ENCODE measurements at regions not wholly inside any gene's neighbourhood (a gene's known extent, or its start where the extent isn't known, plus 50 kb on each side); places are given as distances from the start of the nearest gene placed in this dataset.

DNA sequence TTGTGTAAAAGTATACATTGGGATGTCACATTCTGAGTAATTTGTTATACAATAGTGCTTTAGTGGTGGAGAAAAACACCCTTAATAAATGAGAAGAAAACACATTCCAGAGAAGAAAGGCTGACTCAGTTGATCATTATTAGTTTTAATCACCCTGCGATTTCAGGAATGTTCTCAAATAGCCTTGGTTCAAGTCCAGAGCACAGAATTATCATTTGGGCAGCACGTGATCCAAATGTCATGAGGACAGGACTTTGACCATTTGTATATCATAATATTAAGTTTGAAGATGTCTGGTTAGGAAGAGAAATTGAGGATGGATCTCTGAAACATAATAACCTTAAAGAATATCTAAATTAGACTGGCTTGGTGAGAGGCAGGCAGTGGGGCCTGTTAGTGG is 1434.3 kb upstream of the TENM3 start:
- DNase-seq (ENCODE audit: low read depth): no peak

DNA sequence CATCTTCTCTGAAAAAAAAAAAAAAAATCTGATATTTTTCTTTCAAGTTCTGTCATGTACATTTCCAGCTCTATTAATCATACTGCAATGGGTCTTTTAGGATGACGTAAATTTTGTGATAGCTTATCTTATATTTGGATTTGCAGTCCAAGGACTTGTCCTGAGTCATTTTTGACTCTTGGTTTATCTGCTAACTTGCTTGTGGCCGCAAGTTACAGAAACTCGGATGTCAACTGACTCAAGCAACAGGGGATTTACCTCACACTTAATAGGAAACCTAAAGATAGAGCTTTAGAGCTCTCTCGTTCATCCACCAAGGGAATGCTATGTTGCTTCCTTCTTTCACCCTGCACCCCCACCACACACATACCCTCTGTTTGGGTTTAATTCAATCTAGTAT is 1433.8 kb upstream of the TENM3 start:
- no peak for DNase-seq (ENCODE audit: low read depth)

DNA sequence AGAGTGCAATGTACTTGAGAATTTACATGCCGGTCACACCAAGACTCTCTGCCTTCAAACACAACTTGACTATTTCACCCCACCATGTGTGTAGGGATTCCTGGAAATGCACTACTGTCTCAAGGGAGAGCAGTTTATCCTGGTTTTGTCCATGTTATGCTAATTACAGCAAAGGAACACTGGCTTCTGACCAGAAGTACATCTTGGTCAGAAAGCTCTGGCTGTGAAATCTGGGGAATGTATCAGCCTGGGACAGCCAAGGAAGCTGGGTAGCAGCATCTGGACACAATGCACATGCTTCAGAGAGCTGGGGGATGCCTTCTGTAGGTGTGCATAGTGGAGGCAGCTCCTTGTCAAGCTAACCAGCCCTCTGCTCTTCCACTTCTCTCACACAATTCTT is 1432.6 kb upstream of the TENM3 start:
- DNase-seq (ENCODE audit: low read depth): no peak

DNA sequence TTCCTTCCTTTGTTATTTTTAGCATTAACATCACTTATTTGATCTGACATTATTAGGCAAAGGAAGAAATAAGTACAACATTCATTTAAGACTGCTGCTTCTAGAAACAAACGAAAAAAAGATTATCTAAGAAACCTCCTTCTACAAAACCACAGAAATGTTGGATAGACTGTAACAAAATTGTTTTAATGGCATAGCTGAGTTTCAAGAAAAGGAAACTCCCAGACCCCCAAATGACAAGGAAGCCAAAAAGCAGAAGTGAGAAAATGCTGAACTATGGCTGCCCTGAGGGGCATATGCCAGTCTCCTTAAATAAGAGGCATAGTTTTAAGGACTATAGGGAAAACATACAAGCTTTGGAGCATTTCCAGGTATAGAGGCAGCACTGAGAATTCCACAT is 1431.6 kb upstream of the TENM3 start:
- DNase-seq (ENCODE audit: low read depth): no peak

DNA sequence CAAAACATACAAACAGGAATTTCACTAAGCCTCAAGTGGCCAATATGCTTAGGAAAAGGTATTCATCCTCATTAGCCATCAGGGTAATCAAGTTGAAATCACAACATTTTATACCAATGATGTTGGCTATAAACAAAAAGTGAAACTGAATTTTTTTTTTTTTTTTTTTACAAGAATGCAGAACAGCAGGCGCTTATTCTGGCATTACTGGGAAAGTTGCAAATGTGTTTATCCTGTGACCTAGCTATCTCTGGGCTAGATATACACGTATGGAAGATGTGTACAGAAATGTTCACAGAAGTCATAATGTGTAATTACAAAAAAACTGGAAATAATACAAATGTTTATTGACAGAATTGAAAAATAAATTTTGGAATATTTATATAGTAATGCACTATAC is 1430.4 kb upstream of the TENM3 start:
- DNase-seq (ENCODE audit: low read depth): no peak

DNA sequence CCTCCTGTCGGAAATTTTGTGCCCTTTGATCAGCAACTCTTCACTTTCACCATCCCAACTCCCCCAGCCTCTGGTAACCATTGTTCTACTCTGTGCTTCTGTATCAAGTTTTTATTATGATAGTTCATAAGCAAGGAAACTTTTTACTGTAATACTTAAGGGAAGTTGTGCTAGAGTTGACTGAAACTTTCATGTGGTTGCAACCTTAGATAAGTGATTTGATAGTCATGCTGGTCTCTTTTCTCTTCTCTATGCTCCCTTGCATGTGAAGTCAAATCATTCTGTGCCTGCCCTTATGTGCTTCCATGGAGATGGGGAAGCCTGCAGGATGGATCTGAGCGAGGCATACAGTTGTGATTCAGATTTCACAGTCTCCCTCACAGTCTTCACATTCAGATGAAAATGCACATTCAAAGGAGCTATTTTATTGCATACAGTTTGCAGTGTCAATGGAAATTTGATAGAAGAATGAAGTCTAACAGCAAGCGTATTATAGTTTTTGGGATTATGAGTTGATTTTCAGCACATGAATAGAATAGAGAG is 1428.3 kb upstream of the TENM3 start:
- no peak for DNase-seq (ENCODE audit: low read depth)

DNA sequence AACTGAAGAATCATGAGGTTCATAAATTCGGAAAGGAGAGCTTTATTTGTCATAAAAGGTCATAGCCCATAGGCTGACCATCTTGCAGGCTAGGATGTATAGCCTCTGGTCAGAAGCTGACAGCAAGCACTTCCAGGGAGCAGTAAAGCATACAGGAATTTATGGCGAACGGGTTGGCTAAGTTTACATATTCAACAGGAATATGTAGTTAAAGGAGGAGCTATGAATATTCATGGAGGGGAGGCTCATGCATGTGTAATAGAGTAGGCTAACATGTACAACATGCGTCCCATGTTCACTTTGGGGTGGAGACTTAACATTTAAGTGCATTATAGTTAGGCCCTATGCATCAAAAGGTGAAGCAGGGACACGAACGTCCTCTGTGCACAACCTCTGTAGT is 1425.7 kb upstream of the TENM3 start:
- DNase-seq (ENCODE audit: low read depth): no peak

DNA sequence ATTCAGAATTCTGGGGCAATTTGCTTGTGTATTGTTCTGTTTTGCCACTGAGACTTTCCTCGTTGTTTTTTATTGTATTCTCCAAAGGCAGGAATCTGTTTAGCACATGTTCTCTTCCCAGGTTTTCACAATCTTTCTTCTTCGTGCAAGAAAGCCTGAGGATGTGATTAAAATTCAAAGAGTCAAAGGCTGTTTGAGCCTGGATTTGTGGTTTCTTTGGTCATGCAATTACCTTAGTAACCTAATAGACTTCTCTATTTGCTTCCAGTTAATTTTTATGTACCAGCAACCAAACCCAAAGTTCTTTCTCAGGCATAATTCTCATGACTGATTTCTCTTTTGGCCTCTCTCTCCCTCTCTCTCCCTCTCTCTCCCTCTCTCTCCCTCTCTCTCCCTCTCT is 1420.1 kb upstream of the TENM3 start:
- no peak for DNase-seq (ENCODE audit: low read depth)

DNA sequence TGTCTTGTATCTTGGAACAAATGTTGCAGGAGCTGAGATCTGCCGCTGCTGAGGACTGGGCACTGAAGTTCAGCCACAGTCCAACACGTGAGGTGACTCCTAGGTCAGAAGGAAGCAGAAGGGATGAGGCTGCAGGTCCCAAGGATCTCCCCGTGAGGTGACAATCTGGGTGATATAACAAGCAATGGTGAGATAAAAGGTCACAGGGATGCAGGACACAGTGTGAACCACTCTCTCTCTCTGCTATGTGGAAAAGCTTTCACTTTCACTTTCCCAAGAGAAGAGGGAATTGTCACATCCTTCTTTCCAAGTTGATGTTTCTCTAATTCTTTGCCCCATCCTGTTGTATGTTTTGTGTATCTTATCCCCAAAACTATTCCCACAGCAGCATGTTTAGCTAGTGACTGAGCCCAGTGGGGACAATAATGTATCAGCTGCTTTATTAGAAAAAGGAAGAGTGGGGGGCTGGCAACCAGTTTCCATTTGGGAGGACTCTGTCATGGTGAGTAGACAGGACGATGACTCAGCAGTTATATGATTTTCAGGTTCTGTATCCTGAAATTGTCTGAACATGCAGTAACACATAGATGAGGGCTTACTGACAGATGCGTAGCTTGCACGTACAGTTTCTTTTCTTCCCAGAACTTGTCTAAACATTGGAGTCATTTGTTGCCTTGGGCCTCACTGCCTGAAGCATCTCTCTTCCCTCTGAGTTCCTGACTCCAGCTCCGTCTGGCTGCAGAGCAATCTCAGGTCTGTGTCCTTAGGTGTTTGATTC is 1415.8 kb upstream of the TENM3 start:
- DNase-seq (ENCODE audit: low read depth): no peak

DNA sequence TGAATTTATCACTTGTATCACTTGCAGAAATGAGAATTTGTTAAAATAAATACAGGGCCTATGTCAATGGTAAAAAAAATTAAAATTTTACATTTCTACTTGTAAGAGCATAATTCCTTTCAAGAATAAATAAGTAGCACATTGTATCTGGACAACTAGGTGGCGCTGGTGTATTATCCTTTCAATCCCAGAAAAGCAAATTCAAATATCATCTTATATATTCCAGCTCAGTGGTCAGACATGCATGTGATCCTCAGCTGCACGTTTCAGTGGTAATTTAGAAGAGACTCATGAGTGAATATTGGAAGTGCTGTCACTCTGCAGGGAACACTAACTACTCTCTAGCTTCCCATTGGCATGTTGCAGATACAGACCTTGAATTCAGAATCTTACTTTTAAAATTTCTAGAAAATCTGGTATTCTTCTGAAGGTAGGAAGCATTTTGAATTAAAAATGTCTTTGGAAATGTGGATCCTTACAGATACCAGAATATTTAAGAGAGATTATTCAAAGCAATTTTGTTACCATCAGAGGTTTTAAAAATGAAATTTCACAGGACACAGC is 1414.7 kb upstream of the TENM3 start:
- DNase-seq (ENCODE audit: low read depth): no peak

DNA sequence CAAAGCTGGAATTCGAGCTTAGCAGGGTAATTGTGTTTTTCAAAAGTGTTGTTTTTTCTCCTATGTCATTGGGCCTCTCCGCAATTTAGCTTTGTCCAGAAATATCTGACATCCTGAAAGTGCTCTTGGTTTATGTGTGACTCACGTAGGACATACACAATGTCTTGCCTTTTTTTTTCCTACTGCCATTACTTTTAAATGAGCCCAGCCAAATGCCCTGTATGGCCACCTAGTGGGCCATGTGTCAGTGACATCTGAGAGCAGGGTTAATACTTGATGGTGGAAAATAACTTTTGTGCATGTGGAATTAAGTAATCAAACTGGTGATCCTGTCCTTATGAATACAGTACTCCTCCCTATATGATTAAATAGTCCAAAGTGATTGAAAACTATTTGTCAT is 1411.1 kb upstream of the TENM3 start:
- no peak for DNase-seq (ENCODE audit: low read depth)

DNA sequence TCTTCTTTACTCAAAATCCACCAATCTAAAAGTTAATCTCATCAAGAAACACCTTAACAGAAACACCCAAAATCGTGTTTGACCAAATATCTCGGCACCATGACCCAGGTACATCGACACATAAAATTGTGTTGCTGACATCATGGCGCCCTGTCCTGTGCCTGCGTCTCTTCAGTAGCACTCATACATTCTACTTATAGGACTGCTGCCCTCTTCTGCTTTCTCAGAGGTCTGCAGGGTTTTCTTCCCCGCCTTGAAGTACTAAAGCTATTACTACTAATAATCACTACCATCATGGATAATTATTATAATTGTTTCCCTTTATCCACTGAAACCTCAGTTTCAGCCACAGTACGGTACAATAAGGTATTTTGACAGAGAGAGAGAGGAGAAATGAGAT is 1403.1 kb upstream of the TENM3 start:
- DNase-seq (ENCODE audit: low read depth): no peak

DNA sequence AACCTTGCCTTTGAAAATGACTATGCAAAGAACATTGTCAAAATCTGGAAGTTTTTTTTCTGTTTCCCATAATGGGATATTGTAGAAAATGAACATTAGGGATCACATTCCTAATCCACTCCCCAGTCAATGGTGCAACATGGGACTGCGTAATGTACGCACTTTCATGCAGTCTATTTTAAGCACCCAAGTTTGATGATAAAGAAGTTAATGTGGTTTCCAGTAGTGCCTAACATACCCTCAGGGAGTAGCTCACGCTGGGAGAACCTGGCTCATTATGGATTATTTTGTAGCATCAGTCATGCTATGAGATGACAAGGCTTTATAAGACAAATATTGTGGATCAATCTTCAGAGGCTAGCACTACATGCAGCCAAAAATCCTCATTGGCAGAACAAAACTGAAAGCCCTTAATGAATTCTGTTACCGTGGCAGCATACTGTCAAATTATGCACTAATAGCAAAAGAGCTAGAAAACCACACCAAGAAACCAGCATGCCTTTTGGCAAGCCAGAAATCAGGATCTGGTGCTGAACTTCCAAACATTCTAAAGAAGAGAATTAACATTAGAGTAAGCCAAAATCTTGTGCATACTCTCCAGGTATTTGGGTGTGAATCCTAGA is 1392.8 kb upstream of the TENM3 start:
- DNase-seq (ENCODE audit: low read depth): no peak

DNA sequence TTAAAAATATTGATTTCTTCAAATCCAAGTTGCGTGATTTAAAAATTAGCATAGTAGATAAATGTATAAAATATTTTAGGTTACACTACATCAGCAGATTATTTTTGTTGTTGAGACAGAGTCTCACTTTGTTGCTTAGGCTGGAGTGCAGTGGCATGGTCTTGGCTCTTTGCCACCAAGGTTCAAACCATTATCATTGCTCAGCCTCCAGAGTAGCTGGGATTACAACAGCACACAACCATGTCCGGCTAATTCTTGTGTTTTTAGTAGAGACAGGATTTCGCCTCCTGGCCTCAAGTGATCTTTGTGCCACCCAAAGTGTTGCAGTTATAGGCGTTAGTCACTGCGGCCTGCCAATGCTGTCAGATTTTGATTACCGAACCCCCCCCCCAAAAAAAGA is 1390.5 kb upstream of the TENM3 start:
- DNase-seq (ENCODE audit: low read depth): no peak

DNA sequence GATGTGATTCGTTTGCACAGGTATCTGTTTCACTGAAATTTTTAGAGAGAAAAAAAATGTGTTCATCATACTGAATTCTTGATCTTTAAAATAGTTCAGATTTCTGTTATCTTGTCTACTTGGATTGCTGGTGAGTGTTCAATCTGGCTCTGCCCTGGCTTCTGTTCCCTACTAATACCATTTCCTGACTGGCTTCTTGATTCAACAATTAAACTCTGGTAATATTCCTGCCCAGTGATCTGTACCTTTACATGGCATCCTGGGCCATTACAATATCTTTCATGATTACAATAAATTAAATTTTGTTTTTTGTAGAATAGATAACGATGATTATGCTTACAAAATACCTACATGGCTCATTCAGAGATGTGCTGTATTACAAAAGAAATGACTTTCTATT is 1388.0 kb upstream of the TENM3 start:
- DNase-seq (ENCODE audit: low read depth): no peak

DNA sequence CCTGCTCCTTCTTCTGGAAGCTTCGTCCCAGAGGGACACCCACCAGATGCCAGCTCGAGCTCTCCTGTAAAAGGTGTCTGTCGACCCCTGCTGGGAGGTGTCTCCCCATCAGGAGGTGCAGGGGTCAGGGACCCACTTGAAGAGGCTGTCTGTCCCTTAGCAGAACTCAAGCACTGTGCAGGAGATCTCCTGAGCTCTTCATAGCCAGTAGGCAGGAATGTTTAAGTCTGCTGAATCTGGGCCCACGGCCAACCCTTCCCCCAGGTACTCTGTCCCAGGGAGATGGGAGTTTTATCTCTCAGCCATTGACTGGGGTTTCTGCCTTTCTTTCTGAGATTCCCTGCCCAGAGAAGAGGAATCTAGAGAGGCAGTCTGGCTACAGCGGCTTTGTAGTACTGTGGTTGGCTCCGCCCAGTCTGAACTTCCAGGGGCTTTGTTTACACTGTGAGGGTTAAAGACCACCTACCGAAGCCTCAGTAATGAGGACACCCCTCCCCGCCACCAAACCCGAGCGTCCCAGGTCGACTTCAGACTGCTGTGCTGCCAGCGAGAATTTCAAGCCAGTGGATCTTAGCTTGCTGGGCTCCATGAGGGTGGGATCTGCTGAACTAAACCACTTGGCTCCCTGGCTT is 1383.0 kb upstream of the TENM3 start:
- no peak for DNase-seq (ENCODE audit: low read depth)

DNA sequence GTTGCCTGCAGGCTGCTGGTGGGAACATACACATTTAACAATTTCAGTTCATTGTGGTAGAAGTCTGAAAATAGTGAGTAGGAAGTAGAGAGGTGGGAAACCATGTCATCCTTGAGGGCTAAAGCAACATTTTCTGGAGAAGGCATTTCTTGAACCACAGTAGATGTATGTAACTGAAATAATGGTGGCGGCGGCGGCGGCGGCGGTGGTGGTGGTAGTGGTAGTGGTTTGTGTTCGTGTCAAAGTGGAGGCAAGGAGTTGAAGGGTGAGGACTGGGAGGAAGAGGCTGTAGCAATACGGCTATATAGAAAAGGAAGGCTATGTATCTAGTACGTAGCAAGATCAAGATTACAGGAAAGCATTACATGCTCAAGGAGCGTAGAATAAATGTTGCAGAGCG is 1381.6 kb upstream of the TENM3 start:
- DNase-seq (ENCODE audit: low read depth): no peak

DNA sequence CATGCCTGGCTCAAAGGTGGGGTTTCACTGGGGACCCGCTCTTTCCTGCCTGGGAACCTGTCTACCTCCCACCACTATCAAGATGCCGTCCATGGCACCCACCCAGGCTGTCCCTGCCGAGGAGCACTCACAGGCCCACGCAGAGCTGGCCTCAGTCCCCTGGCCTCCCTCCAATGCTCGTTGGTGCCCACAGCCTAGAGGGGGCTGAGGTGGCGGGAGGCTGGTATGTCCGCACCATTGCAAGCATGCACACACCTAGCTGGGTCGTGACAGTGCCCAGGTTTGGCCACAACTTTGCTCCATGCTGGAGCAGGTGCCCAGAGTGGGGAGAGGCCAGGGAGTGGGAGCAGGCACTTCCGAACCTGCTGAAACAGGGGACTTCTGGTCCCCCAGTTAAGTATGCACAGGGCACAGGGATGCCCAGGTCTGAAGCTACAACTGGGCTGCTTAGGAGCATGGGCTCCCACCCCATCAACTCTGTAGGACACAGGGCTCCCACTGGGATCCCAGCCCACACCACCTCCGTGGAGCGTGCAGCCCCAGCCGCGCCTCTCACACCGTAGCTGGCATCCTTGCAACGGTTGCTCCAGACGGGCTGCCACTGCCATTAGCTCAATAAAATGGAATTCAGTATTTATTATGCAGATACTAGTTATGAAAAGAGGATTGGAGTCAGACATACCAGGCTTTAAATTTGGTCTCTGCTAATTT is 1376.1 kb upstream of the TENM3 start:
- no peak for DNase-seq (ENCODE audit: low read depth)

DNA sequence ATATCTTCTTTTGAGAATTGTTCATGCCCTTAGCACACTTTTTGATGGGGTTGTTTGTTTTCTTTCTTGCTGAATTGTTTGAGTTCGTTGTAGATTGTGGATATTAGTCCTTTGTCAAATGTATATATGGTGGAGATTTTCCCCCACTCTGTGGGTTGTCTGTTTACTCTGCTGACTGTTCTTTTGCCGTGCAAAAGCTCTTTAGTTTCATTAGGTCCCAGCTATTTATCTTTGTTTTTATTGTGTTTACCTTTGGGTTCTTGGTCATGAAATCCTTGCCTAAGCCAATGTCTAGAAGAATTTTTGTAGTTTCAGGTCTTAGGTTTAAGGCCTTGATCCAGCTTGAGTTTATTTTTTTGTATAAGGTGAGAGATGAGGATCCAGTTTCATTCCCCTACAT is 1372.6 kb upstream of the TENM3 start:
- no peak for DNase-seq (ENCODE audit: low read depth)

DNA sequence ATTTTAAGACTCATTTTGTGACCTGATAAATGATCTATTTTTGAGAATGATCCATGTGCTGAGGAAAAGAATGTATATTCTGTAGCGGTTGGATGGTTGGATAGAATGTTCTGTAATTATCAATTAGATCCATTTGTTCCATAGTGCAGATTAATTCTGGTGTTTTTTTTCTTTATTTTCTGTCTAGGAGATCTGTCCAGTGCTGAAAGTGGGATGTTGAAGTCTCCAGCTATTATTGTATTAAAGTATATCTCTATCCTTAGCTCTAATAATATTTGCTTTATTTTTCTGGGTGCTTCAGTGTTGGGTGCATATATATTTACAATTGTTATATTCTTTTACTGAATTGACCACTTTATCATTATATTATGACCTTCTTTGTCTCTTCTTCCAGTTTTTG is 1344.9 kb upstream of the TENM3 start:
- DNase-seq (ENCODE audit: low read depth): no peak

DNA sequence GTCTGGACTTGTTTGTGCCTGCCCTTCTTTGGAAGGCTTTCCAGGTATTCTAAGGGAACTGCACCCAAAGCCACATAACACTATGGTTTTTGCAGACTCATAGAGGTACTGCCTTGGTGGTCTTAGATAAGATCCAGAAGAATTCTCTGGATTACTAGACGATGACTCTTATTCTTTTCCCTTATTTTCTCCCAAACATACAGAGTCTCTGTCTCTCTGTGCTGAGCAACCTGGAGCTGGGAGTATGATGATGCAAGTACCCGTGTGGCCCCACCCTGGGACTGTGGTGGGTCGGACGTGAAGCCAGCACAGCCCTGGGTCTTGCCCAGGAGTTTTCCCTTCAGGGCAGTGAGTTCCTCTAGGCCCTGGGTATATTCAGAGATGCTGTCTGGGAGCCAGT is 1342.4 kb upstream of the TENM3 start:
- DNase-seq (ENCODE audit: low read depth): no peak

DNA sequence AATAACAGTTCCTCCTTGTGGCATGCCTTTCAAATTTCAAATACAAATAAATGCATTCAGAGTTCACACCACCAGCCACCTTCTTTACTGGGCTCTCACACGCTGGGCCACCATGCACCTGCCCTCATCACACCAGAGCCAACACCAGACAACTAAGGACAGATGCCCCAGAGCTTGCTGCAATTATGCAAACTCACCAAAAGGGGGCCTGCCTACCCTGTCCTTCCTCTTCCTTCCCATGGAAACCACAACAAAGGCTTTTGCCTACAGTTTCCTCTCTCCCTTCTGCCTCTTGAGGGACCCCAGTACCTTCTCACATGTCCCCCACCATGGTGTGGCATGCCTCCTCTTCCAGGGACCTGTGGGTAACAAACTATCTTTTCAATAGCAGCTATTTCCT is 1333.9 kb upstream of the TENM3 start:
- no peak for DNase-seq (ENCODE audit: low read depth)
